Mesenchymal stem cell (in vitro differentiated cells and primary cell): ENCODE measurements at regions not wholly inside any gene's neighbourhood (a gene's known extent, or its start where the extent isn't known, plus 50 kb on each side); places are given as distances from the start of the nearest gene placed in this dataset.

Experiments
- DNase-seq: peaks from one replicate; pipeline ENCODE4 v3.0.0-alpha.2; 2013
- H2AFZ ChIP-seq: one replicate; pipeline ENCODE4 v1.6.1; 2013; ENCODE audit warnings: low read depth, mild to moderate bottlenecking, control low read depth, inconsistent platforms, low read length, moderate library complexity
- H2AK5ac ChIP-seq: 2 replicates; pipeline ENCODE4 v1.6.1; 2013; ENCODE audit warnings: low read length, moderate library complexity, mild to moderate bottlenecking, inconsistent platforms; ENCODE audit not compliant: severe bottlenecking
- H2BK120ac ChIP-seq: one replicate; pipeline ENCODE4 v1.6.1; 2013; ENCODE audit warnings: low read depth, mild to moderate bottlenecking, inconsistent platforms, low read length, moderate library complexity
- H2BK12ac ChIP-seq, 2 experiments: one replicate each; pipeline ENCODE4 v1.6.1; 2013; ENCODE audit warnings: inconsistent platforms in 2 of 2, low read length in 2 of 2, mild to moderate bottlenecking in 2 of 2, moderate library complexity in 2 of 2, control low read depth in 1 of 2
- H2BK15ac ChIP-seq: one replicate; pipeline ENCODE4 v1.6.1; 2013; ENCODE audit warnings: mild to moderate bottlenecking, low read depth, inconsistent platforms; ENCODE audit not compliant: poor library complexity, severe bottlenecking
- H2BK5ac ChIP-seq: 2 replicates; pipeline ENCODE4 v1.6.1; 2013; ENCODE audit warnings: low read depth, mild to moderate bottlenecking, low read length, control low read depth, inconsistent platforms; ENCODE audit not compliant: poor library complexity, severe bottlenecking
- H3K14ac ChIP-seq, 2 experiments: one replicate each; pipeline ENCODE4 v1.6.1; 2013; ENCODE audit warnings: inconsistent platforms in 2 of 2, low read length in 2 of 2, control low read depth in 1 of 2, mild to moderate bottlenecking in 1 of 2, moderate library complexity in 1 of 2
- H3K18ac ChIP-seq, 2 experiments: one replicate each; pipeline ENCODE4 v1.6.1; 2013; ENCODE audit warnings: inconsistent platforms in 2 of 2, low read length in 2 of 2, control low read depth in 1 of 2, low read depth in 1 of 2, mild to moderate bottlenecking in 1 of 2
- H3K23ac ChIP-seq, 2 experiments: one replicate each; pipeline ENCODE4 v1.6.1; 2013; ENCODE audit warnings: inconsistent platforms in 2 of 2, low read length in 2 of 2, mild to moderate bottlenecking in 2 of 2, moderate library complexity in 2 of 2, control low read depth in 1 of 2
- H3K27ac ChIP-seq: 2 replicates; pipeline ENCODE4 v1.5.1; 2013; ENCODE audit warnings: mild to moderate bottlenecking, moderate library complexity, low read length, control low read depth, inconsistent platforms; ENCODE audit not compliant: poor library complexity, severe bottlenecking
- H3K27me3 ChIP-seq, 2 experiments: 2 replicates each; pipeline versions ENCODE4 v1.6.1 to v1.7.0; 2013; ENCODE audit warnings: low read length in 2 of 2, mild to moderate bottlenecking in 2 of 2, moderate library complexity in 2 of 2, control low read depth in 1 of 2, inconsistent platforms in 1 of 2; ENCODE audit not compliant: control insufficient read depth in 1 of 2, insufficient read depth in 1 of 2
- H3K36me3 ChIP-seq, 2 experiments: 2 replicates each; pipeline versions ENCODE4 v1.6.1 to v1.7.0; 2013; ENCODE audit warnings: low read length in 2 of 2, control low read depth in 1 of 2, inconsistent platforms in 1 of 2, low read depth in 1 of 2, mild to moderate bottlenecking in 1 of 2; ENCODE audit not compliant: insufficient read depth in 2 of 2, control insufficient read depth in 1 of 2
- H3K4ac ChIP-seq, 2 experiments: one replicate each; pipeline ENCODE4 v1.6.1; 2013; ENCODE audit warnings: inconsistent platforms in 2 of 2, low read length in 2 of 2, mild to moderate bottlenecking in 2 of 2, moderate library complexity in 2 of 2, control low read depth in 1 of 2, low read depth in 1 of 2
- H3K4me1 ChIP-seq: 2 replicates; pipeline ENCODE4 v1.6.1; 2013; ENCODE audit warnings: low read depth, low read length, control low read depth; ENCODE audit not compliant: control insufficient read depth, insufficient read depth
- H3K4me2 ChIP-seq: 2 replicates; pipeline ENCODE4 v1.6.1; 2013; ENCODE audit warnings: low read length, mild to moderate bottlenecking, inconsistent platforms; ENCODE audit not compliant: poor library complexity, severe bottlenecking
- H3K4me3 ChIP-seq, 2 experiments: 2 replicates each; pipeline versions ENCODE4 v1.5.1 to v1.7.0; 2013; ENCODE audit warnings: low read length in 2 of 2, mild to moderate bottlenecking in 2 of 2, control low read depth in 1 of 2, low read depth in 1 of 2; ENCODE audit not compliant: insufficient read depth in 1 of 2
- H3K79me1 ChIP-seq: replicated peaks from 2 replicates; pipeline ENCODE4 v1.6.1; 2013; ENCODE audit warnings: mild to moderate bottlenecking, control low read depth, low read length, inconsistent platforms; ENCODE audit not compliant: poor library complexity, severe bottlenecking
- H3K9ac ChIP-seq: 2 replicates; pipeline ENCODE4 v1.7.0; 2013; ENCODE audit warnings: mild to moderate bottlenecking, low read length, moderate library complexity
- H3K9me3 ChIP-seq: 2 replicates; pipeline ENCODE4 v1.7.0; 2013; ENCODE audit warnings: mild to moderate bottlenecking, low read length; ENCODE audit not compliant: control insufficient read depth
- H4K8ac ChIP-seq: one replicate; pipeline ENCODE4 v1.6.1; 2013; ENCODE audit warnings: inconsistent platforms, mild to moderate bottlenecking, low read length, moderate library complexity
- H4K91ac ChIP-seq: one replicate; pipeline ENCODE4 v1.6.1; 2013; ENCODE audit warnings: mild to moderate bottlenecking, low read length, inconsistent platforms
- WGBS: methylation state at CpG from one replicate; pipeline ENCODE4 v1.1.7; 2013; ENCODE audit warnings: mixed read lengths; 5-methylcytosine and 5-hydroxymethylcytosine counted together

DNA sequence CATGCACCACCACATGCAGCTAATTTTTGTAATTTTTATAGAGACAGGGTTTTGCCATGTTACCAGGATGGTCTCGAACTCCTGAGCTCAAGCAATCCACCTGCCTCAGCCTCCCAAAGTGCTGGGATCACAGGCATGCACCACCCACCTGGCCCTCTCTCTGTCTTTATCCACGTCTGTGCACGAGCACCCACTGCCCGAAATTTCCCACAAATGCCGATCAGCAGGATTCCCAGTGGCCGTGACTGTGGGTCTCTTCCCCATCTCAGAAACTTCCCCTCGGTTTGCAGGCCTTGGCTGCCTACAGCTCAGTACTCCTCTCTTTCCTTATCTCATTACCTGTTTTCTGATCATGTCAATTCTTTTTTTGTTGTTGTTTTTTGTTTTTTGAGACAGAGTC lies 217.3 kb downstream of the TTC32 start:
- Histone ChIP-seq H3K36me3 (no peaks in the 10 kb centered on the region), H3K23ac (no peak overlapping the region), H3K27me3 (peaks cover 0 to 14% of the 10 kb centered on the region in 2 experiments), H3K9ac (no peak overlapping the region), H2AFZ (no peak overlapping the region), H3K14ac (no peak overlapping the region), H4K91ac (no peak overlapping the region), H3K4me2 (no peak overlapping the region), H3K9me3 (no peaks in the 10 kb centered on the region), H3K4me3 (no peak overlapping the region), H3K27ac (no peak overlapping the region), H2BK12ac (no peak overlapping the region), H2BK120ac (no peak overlapping the region), H3K18ac (no peak overlapping the region), H3K4ac (no peak overlapping the region), H4K8ac (no peak overlapping the region), H2AK5ac (no peak overlapping the region), H3K4me1 (peaks cover 4% of the 10 kb centered on the region), H2BK5ac (no peak overlapping the region), H2BK15ac (no peak overlapping the region), H3K79me1 (no peaks in the 10 kb centered on the region)
- WGBS: 91% methylated on average over 6 of the region's 7 CpGs
- no peak for DNase-seq

DNA sequence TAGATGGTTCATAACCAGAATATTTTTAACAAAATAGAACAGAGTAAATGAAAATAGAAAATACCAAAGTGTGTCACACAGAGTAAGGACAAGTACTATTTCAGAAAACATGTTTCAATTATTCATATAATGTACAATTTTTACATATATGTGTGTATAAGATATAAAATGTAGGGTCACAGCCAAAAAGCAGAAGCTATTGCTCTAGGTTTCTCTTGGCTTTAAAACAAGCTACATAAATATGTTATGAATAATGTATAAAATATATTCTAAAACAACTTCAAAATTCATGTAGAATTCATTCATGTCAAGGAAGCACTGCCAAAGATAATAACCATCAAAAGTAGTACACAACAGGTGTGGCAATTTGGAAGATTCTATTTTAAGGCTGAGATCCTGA lies 218.2 kb downstream of the TTC32 start:
- H3K4me2 ChIP-seq: no peak overlapping the region
- no peaks in the 10 kb centered on the region for H3K36me3 ChIP-seq
- H2BK5ac ChIP-seq: no peak overlapping the region
- no peak overlapping the region for H3K23ac ChIP-seq
- no peaks in the 10 kb centered on the region for H3K9me3 ChIP-seq
- no peak overlapping the region for H3K9ac ChIP-seq
- H3K14ac ChIP-seq: no peak overlapping the region
- no peaks in the 10 kb centered on the region for H3K79me1 ChIP-seq
- H2BK12ac ChIP-seq: no peak overlapping the region
- peaks cover 0 to 21% of the 10 kb centered on the region in 2 experiments for H3K27me3 ChIP-seq
- no peak overlapping the region for H3K4ac ChIP-seq
- no peak for DNase-seq
- H2AK5ac ChIP-seq: no peak overlapping the region
- H3K4me1 ChIP-seq: peaks cover 4% of the 10 kb centered on the region
- no peak overlapping the region for H4K91ac ChIP-seq
- no peak overlapping the region for H2BK120ac ChIP-seq
- H4K8ac ChIP-seq: no peak overlapping the region
- H3K4me3 ChIP-seq: no peak overlapping the region
- H3K18ac ChIP-seq: no peak overlapping the region
- H2AFZ ChIP-seq: no peak overlapping the region
- no peak overlapping the region for H3K27ac ChIP-seq
- H2BK15ac ChIP-seq: no peak overlapping the region

DNA sequence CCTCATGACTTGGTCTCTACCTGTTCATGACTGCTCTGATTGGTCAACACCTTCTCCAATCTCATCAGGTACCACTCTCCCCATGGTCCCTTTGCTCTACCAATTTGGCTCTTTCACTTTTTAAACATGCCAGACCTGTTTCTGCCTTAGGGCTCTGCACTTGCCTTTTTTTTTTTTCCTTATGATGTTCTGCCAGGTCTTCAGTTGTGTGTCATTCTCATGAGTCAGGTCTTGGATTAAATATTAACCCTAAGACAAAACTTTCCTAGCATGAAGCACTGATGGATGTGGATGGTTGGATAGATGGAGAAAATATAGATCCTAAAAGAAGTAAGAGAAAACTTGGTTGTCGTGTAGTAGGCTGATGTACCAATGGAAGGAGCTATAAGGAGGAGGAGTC lies 219.3 kb downstream of the TTC32 start:
- H3K79me1 ChIP-seq: no peaks in the 10 kb centered on the region
- no peak overlapping the region for H2BK120ac ChIP-seq
- H2BK5ac ChIP-seq: no peak overlapping the region
- H2BK15ac ChIP-seq: no peak overlapping the region
- no peak overlapping the region for H2BK12ac ChIP-seq
- no peak overlapping the region for H3K4me2 ChIP-seq
- 71% methylated on average over 1 of the region's 1 CpG for WGBS
- H3K27ac ChIP-seq: peak overlapping the region; percentile 73
- no peak overlapping the region for H3K9ac ChIP-seq
- no peak overlapping the region for H3K14ac ChIP-seq
- H3K18ac ChIP-seq: no peak overlapping the region
- H4K91ac ChIP-seq: no peak overlapping the region
- H3K4ac ChIP-seq: no peak overlapping the region
- no peak for DNase-seq
- H4K8ac ChIP-seq: no peak overlapping the region
- no peaks in the 10 kb centered on the region for H3K9me3 ChIP-seq
- H3K36me3 ChIP-seq: no peaks in the 10 kb centered on the region
- H3K4me1 ChIP-seq: peaks cover 4% of the 10 kb centered on the region
- H2AFZ ChIP-seq: no peak overlapping the region
- no peak overlapping the region for H3K4me3 ChIP-seq
- H2AK5ac ChIP-seq: peak overlapping the region; percentile 69
- H3K23ac ChIP-seq: no peak overlapping the region
- peaks cover 0 to 28% of the 10 kb centered on the region in 2 experiments for H3K27me3 ChIP-seq

DNA sequence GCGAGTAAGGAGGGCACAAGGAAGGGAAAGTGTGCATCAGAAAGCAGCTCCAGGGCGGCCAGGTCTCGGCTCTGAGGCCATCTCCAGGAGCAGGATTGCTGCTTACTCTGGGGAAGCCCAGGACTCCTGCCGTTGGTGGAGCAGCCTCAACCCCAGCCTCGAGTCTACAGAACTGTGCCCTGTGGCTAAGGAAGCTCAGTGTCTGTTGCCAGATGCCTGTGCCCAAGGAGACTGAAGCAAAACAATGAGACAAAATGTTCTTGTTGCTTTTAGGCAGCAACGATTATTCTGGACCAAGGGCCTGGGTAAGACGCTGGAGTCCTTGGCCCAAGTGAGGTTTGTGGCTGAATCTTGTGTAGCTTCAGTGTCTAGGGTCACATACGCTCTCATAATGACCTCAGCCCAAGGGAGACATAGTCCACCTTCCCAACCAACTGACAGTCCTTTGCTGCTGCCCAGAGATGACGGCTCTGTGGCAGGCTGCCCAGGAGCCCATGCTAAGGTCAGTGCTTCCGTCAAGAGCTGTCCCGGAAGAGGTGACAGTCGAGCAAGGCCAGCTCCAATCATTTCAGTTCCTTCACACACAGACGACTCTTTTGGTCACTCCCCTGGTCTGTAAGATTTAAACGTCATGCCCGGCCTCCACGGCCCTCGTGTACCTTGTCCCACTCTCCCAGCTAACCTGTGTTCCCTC lies 223.8 kb downstream of the TTC32 start:
- H2AK5ac ChIP-seq: no peak overlapping the region
- H2BK120ac ChIP-seq: no peak overlapping the region
- no peaks in the 10 kb centered on the region for H3K9me3 ChIP-seq
- no peaks in the 10 kb centered on the region for H3K79me1 ChIP-seq
- no peak overlapping the region for H3K23ac ChIP-seq
- H2BK12ac ChIP-seq: no peak overlapping the region
- H3K27ac ChIP-seq: no peak overlapping the region
- DNase-seq: no peak
- no peak overlapping the region for H2BK15ac ChIP-seq
- H3K36me3 ChIP-seq: no peaks in the 10 kb centered on the region
- H3K27me3 ChIP-seq: peaks cover 0 to 32% of the 10 kb centered on the region in 2 experiments
- no peak overlapping the region for H2AFZ ChIP-seq
- no peak overlapping the region for H3K4me2 ChIP-seq
- no peak overlapping the region for H2BK5ac ChIP-seq
- no peak overlapping the region for H4K8ac ChIP-seq
- H3K4me3 ChIP-seq: no peak overlapping the region
- no peak overlapping the region for H3K18ac ChIP-seq
- no peak overlapping the region for H3K14ac ChIP-seq
- WGBS: 81% methylated on average over 17 of the region's 17 CpGs
- H3K4ac ChIP-seq: no peak overlapping the region
- H3K9ac ChIP-seq: no peak overlapping the region
- peak overlapping the region; percentile 25 for H4K91ac ChIP-seq
- peaks cover 24% of the 10 kb centered on the region for H3K4me1 ChIP-seq
